OCI-LY3 (cell line): ENCODE measurements at regions not wholly inside any gene's neighbourhood (a gene's known extent, or its start where the extent isn't known, plus 50 kb on each side); places are given as distances from the start of the nearest gene placed in this dataset.

Experiments used
- CTCF ChIP-seq: fragments of 200-600, 300-600 bp; sonication (generic); IDR thresholded peaks from 2 replicates; pipeline ENCODE4 v1.5.1; 2014; ENCODE audit warnings: antibody characterized with exemption, low read length, low read depth
- EZH2phosphoT487 ChIP-seq: fragments of 200-600 bp; shearing (Covaris generic); IDR thresholded peaks from 2 replicates; pipeline ENCODE4 v1.6.1; 2018; ENCODE audit warnings: antibody characterized with exemption, mixed run types, low read depth

- TF ChIP-seq CTCF (peak; percentile 43), EZH2phosphoT487 (no peak)
These were observed 402.2 kb upstream of the PROK2 start for GRCh38 chr3:72187131-72187530.
